ENCODE measurements at regions not wholly inside any gene's neighbourhood (a gene's known extent, or its start where the extent isn't known, plus 50 kb on each side); places are given as distances from the start of the nearest gene placed in this dataset.
"Not testable (repeated sequence)": the region's sequence is repeated elsewhere in the genome, so short reads cannot be mapped to it uniquely, and the experiment has no call there.

DNA sequence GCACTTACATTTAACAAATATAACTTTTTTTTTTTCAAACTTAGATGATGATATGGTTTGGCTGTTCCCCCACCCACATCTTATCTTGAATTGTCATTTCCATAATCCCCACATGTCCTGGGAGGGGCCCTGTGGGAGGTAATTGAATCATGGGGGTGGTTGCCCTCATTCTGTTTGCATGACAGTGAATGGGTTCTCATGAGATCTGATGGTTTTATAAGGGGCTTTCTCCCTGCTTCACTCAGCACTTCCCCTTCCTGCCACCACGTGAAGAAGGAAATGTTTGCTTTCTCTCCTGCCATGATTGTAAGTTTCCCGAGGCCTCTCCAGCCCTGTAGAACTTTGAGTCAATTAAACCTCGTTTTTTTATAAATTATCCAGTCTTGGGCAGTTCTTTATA lies 432.6 kb downstream of the AMY1C start:
- DNase-seq: no peak

DNA sequence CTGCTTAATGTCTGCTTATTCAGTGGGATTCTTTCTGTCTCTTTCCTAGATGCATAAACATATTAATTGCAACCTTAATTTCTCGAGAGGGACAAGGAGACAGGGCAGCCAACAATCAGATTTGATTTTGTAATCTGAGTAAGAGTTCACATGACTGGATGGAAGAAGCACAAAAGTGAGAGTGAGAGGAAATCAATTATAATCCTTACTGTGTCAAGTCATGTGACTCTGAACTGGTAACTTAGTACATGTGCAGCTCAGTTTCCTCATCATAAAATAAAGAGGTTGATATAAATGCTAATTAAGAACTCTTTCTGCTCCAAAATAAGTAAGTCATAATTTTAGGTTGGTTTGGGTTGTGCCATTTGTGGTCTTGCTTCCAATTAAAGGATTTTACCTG lies 439.5 kb downstream of the AMY1C start:
- DNase-seq: no peak

GRCh38 chr1:104190821-104191220 lies 441.1 kb downstream of the AMY1C start:
- DNase-seq: no peak

DNA sequence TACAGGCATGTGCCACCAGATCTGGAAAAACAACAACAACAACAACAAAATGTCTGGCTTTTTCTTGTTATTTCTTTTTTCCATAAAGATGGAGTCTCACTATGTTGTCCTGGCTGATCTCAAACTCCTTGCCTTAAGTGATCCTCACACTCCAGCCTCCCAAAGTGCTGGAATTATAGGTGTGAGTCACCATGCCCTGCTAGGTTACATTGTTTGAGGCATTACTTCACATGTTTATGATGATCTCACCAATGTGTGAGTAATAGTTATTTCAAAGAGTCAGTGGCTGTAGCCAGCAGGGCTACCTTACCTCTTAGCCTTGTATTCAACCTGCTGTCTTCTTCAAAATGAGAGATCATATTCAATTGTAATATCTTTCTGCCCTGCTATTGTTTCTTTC lies 445.7 kb downstream of the AMY1C start:
- DNase-seq: no peak

GRCh38 chr1:104196136-104196535 lies 446.4 kb downstream of the AMY1C start:
- DNase-seq: no peak

- DNase-seq: no peak
Measured at GRCh38 chr1:104197516-104197915, 447.8 kb downstream of the AMY1C start.

- no peak for DNase-seq
Measured at GRCh38 chr1:104212239-104212638, 462.5 kb downstream of the AMY1C start.

- not testable (repeated sequence) for DNase-seq
Measured at GRCh38 chr1:104217395-104217986, 467.8 kb downstream of the AMY1C start.

- DNase-seq: no peak
Measured at GRCh38 chr1:104229860-104230259, 480.2 kb downstream of the AMY1C start.

- no peak for DNase-seq
Measured at GRCh38 chr1:104231676-104232075, 482.0 kb downstream of the AMY1C start.

DNA sequence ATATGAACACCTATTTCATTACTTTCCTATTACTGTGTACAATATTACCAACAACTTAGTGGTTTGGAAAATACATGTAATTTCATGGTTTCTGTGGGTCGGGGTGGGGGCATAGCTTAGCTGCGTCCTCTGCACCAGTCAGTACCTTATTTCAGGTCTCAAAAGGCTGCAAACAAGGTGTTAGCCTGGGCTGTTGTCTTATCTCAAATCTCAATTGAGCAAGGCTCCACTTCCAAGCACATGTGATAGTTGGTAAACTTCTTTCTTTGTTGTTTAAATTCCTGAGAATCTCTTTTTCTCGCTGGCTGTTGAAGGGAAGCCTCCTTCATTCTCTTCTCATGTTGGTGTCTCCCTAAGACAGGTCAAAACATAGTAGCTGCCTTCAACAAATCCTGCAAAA lies 485.4 kb downstream of the AMY1C start:
- no peak for DNase-seq

DNA sequence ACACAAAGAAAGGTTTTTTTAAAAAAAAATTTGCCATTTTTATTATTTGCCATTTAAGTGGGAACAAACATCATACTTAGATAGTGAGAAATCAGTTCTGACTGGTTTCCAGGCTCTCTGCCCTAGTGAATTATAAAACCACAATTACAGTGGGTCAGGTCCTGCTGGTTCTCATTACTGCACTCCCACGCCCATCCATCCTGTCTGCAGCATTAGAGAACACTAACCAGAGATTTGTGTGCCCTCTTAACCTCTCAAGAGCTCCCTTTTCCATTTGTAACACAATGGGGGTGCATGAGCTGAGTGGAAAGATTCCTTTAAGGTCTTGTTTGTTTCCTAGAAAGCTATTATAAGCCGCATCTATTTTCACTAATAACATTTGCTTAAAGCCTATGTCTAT lies 489.3 kb downstream of the AMY1C start:
- DNase-seq: no peak

DNA sequence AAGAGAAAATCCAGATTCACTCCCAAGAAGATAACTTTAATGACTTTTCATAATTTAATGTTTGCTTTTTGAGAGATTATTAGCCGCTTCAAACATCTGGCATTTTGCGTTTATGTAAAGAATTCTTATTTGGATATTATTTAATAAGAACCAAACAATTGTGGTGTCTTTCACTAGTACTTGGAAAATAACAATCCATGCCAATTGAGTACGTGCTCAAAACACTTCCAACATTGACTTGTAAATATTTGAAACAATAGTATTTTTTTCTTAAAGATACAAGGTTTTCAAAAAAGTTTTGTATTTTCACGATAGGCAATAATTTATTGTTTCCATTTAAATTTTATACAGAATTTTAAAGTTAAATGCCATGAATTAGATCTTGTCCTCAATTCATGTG lies 498.7 kb downstream of the AMY1C start:
- no peak for DNase-seq

GRCh38 chr1:104259481-104259880 lies 509.8 kb downstream of the AMY1C start:
- no peak for DNase-seq

DNA sequence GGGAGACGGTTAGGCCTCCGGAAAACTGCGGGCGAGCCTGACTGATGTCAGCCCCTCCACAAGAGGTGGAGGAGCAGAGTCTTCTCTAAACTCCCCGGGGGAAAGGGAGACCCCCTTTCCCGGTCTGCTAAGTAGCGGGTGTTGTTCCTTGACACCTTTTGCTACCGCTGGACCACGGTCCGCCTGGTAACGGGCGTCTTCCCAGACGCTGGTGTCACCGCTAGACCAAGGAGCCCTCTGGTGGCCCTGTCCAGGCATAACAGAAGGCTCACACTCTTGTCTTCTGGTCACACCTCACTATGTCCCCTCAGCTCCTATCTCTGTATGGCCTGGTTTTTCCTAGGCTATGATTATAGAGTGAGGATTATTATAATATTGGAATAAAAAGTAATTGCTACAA lies 513.4 kb downstream of the AMY1C start:
- not testable (repeated sequence) for DNase-seq

- DNase-seq: no peak
Measured at GRCh38 chr1:104264521-104264920, 514.8 kb downstream of the AMY1C start.

DNA sequence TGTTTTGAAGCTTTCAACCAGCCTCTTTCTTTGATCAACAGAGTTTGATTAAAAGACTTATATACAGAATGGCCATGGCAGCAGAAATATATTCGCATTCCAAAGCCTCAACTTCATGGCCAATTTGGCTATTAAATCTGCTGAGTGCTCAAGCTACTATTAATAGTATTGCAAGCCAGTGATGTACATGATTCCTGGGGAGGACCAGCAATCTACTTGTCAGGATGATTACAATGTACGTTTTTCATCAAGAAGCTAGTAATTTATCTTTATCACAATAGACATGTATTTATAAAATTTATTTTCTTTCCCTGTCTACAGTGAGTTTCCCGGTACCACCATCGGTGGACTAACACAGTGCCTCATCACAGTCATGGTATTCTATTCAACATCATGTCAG lies 515.5 kb downstream of the AMY1C start:
- DNase-seq: no peak

- DNase-seq: no peak
Measured at GRCh38 chr1:104266612-104267011, 516.9 kb downstream of the AMY1C start.

GRCh38 chr1:104288322-104288721 lies 538.6 kb downstream of the AMY1C start:
- not testable (repeated sequence) for DNase-seq

- no peak for DNase-seq
Measured at GRCh38 chr1:104291156-104291555, 541.5 kb downstream of the AMY1C start.

DNA sequence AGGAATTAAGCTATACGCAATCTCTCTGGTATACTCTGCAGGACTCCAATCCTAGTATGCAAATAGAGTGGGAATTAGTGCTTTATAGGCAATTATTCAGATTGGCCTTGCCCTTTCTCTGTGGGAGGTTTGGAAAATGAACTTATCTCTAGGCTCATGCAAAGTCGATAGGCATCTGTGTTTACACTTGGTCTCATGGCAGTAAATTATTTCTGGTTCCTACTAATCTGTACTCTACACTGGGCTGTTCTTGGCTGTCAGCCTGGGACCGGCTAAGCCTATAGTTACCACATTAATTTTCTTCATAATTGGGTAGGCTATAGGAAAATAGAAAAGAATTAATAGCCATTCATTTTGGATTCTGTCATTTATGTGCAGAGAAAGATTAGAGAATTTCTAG lies 544.6 kb downstream of the AMY1C start:
- no peak for DNase-seq

GRCh38 chr1:104295511-104295910 lies 545.8 kb downstream of the AMY1C start:
- no peak for DNase-seq

GRCh38 chr1:104309673-104310072 lies 560.0 kb downstream of the AMY1C start:
- no peak for DNase-seq

GRCh38 chr1:104315823-104316222 lies 566.1 kb downstream of the AMY1C start:
- DNase-seq: no peak

DNA sequence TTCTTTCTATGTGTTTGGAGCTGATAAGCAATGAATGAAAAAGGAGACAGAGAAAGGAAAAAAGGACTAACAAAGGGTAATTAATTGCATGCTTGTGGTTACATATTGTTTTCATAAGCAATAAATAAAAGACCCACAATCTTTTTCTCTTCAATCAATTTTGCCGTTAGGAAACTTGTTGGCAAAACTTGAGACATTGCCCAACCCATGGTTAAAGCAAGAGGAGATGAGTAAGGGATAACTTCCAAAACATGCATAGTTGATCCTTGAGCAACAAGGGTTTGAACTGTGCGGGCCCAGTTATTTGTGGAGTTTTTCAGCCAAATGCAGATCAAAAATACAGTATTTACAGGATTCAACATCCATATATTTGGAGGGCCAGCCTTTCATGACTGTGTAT lies 572.4 kb downstream of the AMY1C start:
- DNase-seq: no peak

GRCh38 chr1:104329278-104329677 lies 579.6 kb downstream of the AMY1C start:
- DNase-seq: no peak

Data from hematopoietic multipotent progenitor cell treated with erythropoietin and hydrocortisone succinate and interleukin-3 and kit ligand, for 6 days (in vitro differentiated cells).